ENCODE measurements at regions not wholly inside any gene's neighbourhood (a gene's known extent, or its start where the extent isn't known, plus 50 kb on each side); places are given as distances from the start of the nearest gene placed in this dataset.

GRCh38 chr17:14805348-14805747 lies 459.8 kb downstream of the PMP22 start:
- TF ChIP-seq, protein P1, sequence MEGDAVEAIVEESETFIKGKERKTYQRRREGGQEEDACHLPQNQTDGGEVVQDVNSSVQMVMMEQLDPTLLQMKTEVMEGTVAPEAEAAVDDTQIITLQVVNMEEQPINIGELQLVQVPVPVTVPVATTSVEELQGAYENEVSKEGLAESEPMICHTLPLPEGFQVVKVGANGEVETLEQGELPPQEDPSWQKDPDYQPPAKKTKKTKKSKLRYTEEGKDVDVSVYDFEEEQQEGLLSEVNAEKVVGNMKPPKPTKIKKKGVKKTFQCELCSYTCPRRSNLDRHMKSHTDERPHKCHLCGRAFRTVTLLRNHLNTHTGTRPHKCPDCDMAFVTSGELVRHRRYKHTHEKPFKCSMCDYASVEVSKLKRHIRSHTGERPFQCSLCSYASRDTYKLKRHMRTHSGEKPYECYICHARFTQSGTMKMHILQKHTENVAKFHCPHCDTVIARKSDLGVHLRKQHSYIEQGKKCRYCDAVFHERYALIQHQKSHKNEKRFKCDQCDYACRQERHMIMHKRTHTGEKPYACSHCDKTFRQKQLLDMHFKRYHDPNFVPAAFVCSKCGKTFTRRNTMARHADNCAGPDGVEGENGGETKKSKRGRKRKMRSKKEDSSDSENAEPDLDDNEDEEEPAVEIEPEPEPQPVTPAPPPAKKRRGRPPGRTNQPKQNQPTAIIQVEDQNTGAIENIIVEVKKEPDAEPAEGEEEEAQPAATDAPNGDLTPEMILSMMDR (IDR thresholded peaks at IDR 0.05): no peak
- TF ChIP-seq EP300 (IDR thresholded peaks at IDR 0.05) (no peak), POLR2A (IDR thresholded peaks at IDR 0.05; ENCODE audit: low read depth) (no peak), POLR2AphosphoS5 (IDR thresholded peaks at IDR 0.05) (no peak)

DNA sequence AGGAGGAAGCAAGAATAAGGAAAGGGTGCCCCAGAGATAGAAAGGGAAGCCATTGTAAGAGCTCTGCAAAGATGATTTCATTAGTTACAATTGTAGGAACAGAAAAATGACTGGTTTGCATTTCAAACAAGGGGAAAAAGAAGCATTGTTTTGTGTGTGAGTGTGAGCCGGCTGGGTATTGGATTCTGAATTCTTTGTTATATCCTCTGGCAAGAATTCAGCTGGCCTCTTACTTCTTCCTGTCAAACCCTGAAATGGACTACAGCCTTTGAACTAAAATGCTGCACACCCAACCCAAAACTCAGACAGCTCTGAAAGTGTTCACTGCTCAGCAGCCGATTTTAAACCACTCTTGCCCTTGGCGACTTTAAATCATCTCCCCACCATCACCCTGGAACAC lies 461.3 kb downstream of the PMP22 start:
- Histone ChIP-seq H3K27me3 (no peaks in the 10 kb centered on the region), H3K4me3 (no peak overlapping the region), H3K9me3 (peaks cover 0 to 15% (median 8%) of the 10 kb centered on the region in 4 donors), H3K27ac (replicated peaks in 1 of 4) (no peak overlapping the region), H3K36me3 (no peaks in the 10 kb centered on the region), H3K4me1 (peaks cover 0 to 6% (median 0%) of the 10 kb centered on the region in 4 donors)
- WGBS: 57% methylated on average over 3 of the region's 3 CpGs
- DNase-seq (ENCODE audit: extremely low spot score): no peak
- intact Hi-C loops (cut with DNase I): no loop called here
- TF ChIP-seq POLR2AphosphoS5 (IDR thresholded peaks at IDR 0.05): no peak
- no peak for TF ChIP-seq POLR2A (IDR thresholded peaks at IDR 0.05; ENCODE audit: low read depth)
- TF ChIP-seq EP300 (IDR thresholded peaks at IDR 0.05): no peak
- TF ChIP-seq, protein P1 (IDR thresholded peaks at IDR 0.05): no peak

More at GRCh38 chr17:14805348-14805747, 459.8 kb downstream of the PMP22 start:
- Histone ChIP-seq H3K4me1 (peaks cover 0 to 6% (median 0%) of the 10 kb centered on the region in 4 donors), H3K36me3 (no peaks in the 10 kb centered on the region), H3K4me3 (no peak overlapping the region), H3K27ac (replicated peaks in 1 of 4) (no peak overlapping the region), H3K9me3 (peaks cover 0 to 24% (median 9%) of the 10 kb centered on the region in 4 donors), H3K27me3 (no peaks in the 10 kb centered on the region)
- intact Hi-C loops (cut with DNase I): no loop called here
- no peak for DNase-seq (ENCODE audit: extremely low spot score)

DNA sequence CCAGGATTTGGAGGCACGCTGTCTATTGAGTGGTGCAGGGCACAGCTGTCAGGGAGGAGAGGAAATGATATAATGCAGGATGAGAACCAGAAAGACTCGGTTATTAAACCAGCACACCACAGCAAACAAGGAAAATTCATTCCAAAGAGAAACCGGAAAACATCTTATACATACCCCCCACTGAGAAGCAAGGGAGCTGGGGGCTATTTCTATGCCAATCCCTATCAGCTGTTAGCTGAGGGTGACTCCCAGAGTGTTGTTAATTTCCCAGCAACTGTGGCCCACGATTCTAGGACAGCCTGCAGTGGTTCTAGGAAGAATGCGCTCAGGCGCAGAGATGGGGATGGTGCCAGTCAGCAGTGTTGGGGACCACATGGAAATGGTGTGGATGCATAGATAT lies 467.3 kb downstream of the PMP22 start:
- TF ChIP-seq POLR2A (IDR thresholded peaks at IDR 0.05; ENCODE audit: low read depth) (no peak), POLR2AphosphoS5 (IDR thresholded peaks at IDR 0.05) (no peak), EP300 (IDR thresholded peaks at IDR 0.05) (no peak)
- TF ChIP-seq, protein P1 (IDR thresholded peaks at IDR 0.05): no peak
- intact Hi-C loops (cut with DNase I): no loop called here
- DNase-seq (ENCODE audit: extremely low spot score): no peak
- Histone ChIP-seq H3K9me3 (peaks cover 0 to 4% (median 0%) of the 10 kb centered on the region in 4 donors), H3K4me3 (no peak overlapping the region), H3K4me1 (peaks cover 0 to 5% (median 3%) of the 10 kb centered on the region in 4 donors), H3K27me3 (peaks cover 0 to 6% (median 0%) of the 10 kb centered on the region in 4 donors), H3K36me3 (no peaks in the 10 kb centered on the region), H3K27ac (replicated peaks in 1 of 4) (no peak overlapping the region)
- WGBS: 74% methylated on average over 6 of the region's 6 CpGs

- Histone ChIP-seq H3K27me3 (peaks cover 0 to 6% (median 0%) of the 10 kb centered on the region in 4 donors), H3K9me3 (peaks cover 0 to 4% (median 0%) of the 10 kb centered on the region in 4 donors), H3K27ac (replicated peaks in 1 of 4) (no peak overlapping the region), H3K4me1 (peaks cover 0 to 8% (median 7%) of the 10 kb centered on the region in 4 donors), H3K4me3 (no peak overlapping the region), H3K36me3 (no peaks in the 10 kb centered on the region)
- TF ChIP-seq POLR2A (IDR thresholded peaks at IDR 0.05; ENCODE audit: low read depth): no peak
- no peak for TF ChIP-seq EP300 (IDR thresholded peaks at IDR 0.05)
- WGBS: 59% methylated on average over 4 of the region's 4 CpGs
- intact Hi-C loops (cut with DNase I): no loop called here
- no peak for DNase-seq (ENCODE audit: extremely low spot score)
These were observed 468.1 kb downstream of the PMP22 start for GRCh38 chr17:14797021-14797420.

- intact Hi-C loops (cut with DNase I): no loop called here
- WGBS: 100% methylated on average over 1 of the region's 1 CpG
- no peak for DNase-seq (ENCODE audit: extremely low spot score)
- peaks cover 0 to 6% (median 0%) of the 10 kb centered on the region in 4 donors for H3K27me3 ChIP-seq
- TF ChIP-seq, protein P1 (IDR thresholded peaks at IDR 0.05): no peak
- TF ChIP-seq EP300 (IDR thresholded peaks at IDR 0.05) (no peak), POLR2A (IDR thresholded peaks at IDR 0.05; ENCODE audit: low read depth) (no peak), POLR2AphosphoS5 (IDR thresholded peaks at IDR 0.05) (no peak)
- H3K4me3 ChIP-seq: no peak overlapping the region
- no peak overlapping the region for H3K27ac ChIP-seq (replicated peaks in 1 of 4)
- no peaks in the 10 kb centered on the region for H3K36me3 ChIP-seq
- H3K9me3 ChIP-seq: no peaks in the 10 kb centered on the region
- peaks cover 0 to 8% (median 7%) of the 10 kb centered on the region in 4 donors for H3K4me1 ChIP-seq
These were observed 470.2 kb downstream of the PMP22 start for GRCh38 chr17:14794961-14795360.

Measured in esophagus muscularis mucosa (tissue), 4 donors.